HEK293 (cell line): ENCODE measurements at regions not wholly inside any gene's neighbourhood (a gene's known extent, or its start where the extent isn't known, plus 50 kb on each side); places are given as distances from the start of the nearest gene placed in this dataset.

ENCODE experiments used
- CTCF ChIA-PET: fragments of 350-600 bp; formaldehyde crosslinking; extraction: SDS; loops from one replicate; lab custom pipeline; 2021; ENCODE audit warnings: antibody characterized with exemption; lab: Yijun Ruan, JAX
- POLR2A ChIA-PET: fragments of 300-600 bp; formaldehyde crosslinking; extraction: SDS; loops from one replicate; lab custom pipeline; 2020; ENCODE audit warnings: antibody characterized with exemption, inconsistent platforms; lab: Yijun Ruan, JAX
- H3K27ac ChIP-seq: fragments of 200-500 bp; sonication (Bioruptor generic); 2 replicates; pipeline ENCODE4 v1.5.1; 2014; ENCODE audit warnings: low read depth, low read length, control low read depth, inconsistent platforms; ENCODE audit errors: extremely low read depth
- H3K36me3 ChIP-seq, 2 experiments: fragments of 200-500 bp in 1 of 2; sonication (Bioruptor generic) in 1 of 2; 1 replicate in 1 of 2; 2 replicates in 1 of 2; pipeline ENCODE4 v1.5.1; 2014 to 2017; ENCODE audit warnings: inconsistent platforms in 2 of 2, low read length in 2 of 2; ENCODE audit not compliant: control insufficient read depth in 2 of 2, insufficient read depth in 1 of 2
- H3K4me1 ChIP-seq: fragments of 200-500 bp; sonication (Bioruptor generic); 2 replicates; pipeline ENCODE4 v1.5.1; 2014; ENCODE audit warnings: mild to moderate bottlenecking, low read length, inconsistent platforms; ENCODE audit not compliant: control insufficient read depth, insufficient read depth
- H3K4me3 ChIP-seq: 2 replicates; pipeline ENCODE4 v1.5.1; 2011; ENCODE audit warnings: low read depth, mild to moderate bottlenecking, control low read depth, low read length, moderate library complexity
- H3K9me3 ChIP-seq: fragments of 200-500 bp; sonication (Bioruptor generic); 2 replicates; pipeline ENCODE4 v1.5.1; 2014; ENCODE audit warnings: low read depth, low read length, inconsistent platforms; ENCODE audit not compliant: control insufficient read depth, insufficient read depth
- BCL11A ChIP-seq: fragments of 450-650 bp; formaldehyde crosslinking; IDR thresholded peaks from 2 replicates; pipeline ENCODE4 v1.5.1; 2016; ENCODE audit warnings: low read depth, missing biosample characterization, missing genetic modification characterization
- GLI4 ChIP-seq: fragments of 450-650 bp; formaldehyde crosslinking; IDR thresholded peaks from 2 replicates; pipeline ENCODE4 v1.5.1; 2016; ENCODE audit warnings: missing biosample characterization, missing genetic modification characterization
- HOXD13 ChIP-seq: sonication (generic); formaldehyde crosslinking; IDR thresholded peaks from 2 replicates; pipeline ENCODE4 v1.8.0; 2022; ENCODE audit warnings: missing genetic modification reagents, borderline replicate concordance
- SCRT1 ChIP-seq: fragments of 450-650 bp; formaldehyde crosslinking; IDR thresholded peaks from 2 replicates; pipeline ENCODE4 v1.5.1; 2016; ENCODE audit warnings: missing biosample characterization, missing genetic modification characterization, borderline replicate concordance
- SETDB1 ChIP-seq: IDR thresholded peaks from one replicate; pipeline ENCODE4 v1.6.1; 2017; ENCODE audit warnings: mild to moderate bottlenecking, low read length, moderate library complexity, mixed read lengths; ENCODE audit not compliant: insufficient read length
- TRIM28 ChIP-seq: IDR thresholded peaks from 2 replicates; pipeline ENCODE4 v1.6.1; 2011; ENCODE audit warnings: low read length, control low read depth, borderline replicate concordance
- ZBTB1 ChIP-seq: fragments of 450-650 bp; formaldehyde crosslinking; IDR thresholded peaks from 2 replicates; pipeline ENCODE4 v1.5.1; 2016; ENCODE audit warnings: missing biosample characterization, missing genetic modification characterization
- ZIC2 ChIP-seq: fragments of 450-650 bp; formaldehyde crosslinking; IDR thresholded peaks from 2 replicates; pipeline ENCODE4 v1.5.1; 2016; ENCODE audit warnings: missing biosample characterization, missing genetic modification characterization
- ZNF140 ChIP-seq: fragments of 450-650 bp; formaldehyde crosslinking; IDR thresholded peaks from 2 replicates; pipeline ENCODE4 v1.5.1; 2016; ENCODE audit warnings: missing biosample characterization, missing genetic modification characterization
- ZNF2 ChIP-seq: fragments of 450-650 bp; formaldehyde crosslinking; IDR thresholded peaks from 2 replicates; pipeline ENCODE4 v1.5.1; 2016; ENCODE audit warnings: missing biosample characterization, missing genetic modification characterization
- ZNF529 ChIP-seq: fragments of 450-650 bp; formaldehyde crosslinking; IDR thresholded peaks from 2 replicates; pipeline ENCODE4 v1.5.1; 2017; ENCODE audit warnings: missing genetic modification characterization, missing biosample characterization; ENCODE audit not compliant: insufficient replicate concordance
- ZNF585B ChIP-seq: fragments of 450-650 bp; formaldehyde crosslinking; IDR thresholded peaks from 2 replicates; pipeline ENCODE4 v1.5.1; 2016; ENCODE audit warnings: missing biosample characterization, missing genetic modification characterization
- ZNF623 ChIP-seq: fragments of 450-650 bp; formaldehyde crosslinking; IDR thresholded peaks from 2 replicates; pipeline ENCODE4 v1.5.1; 2016; ENCODE audit warnings: missing biosample characterization, missing genetic modification characterization
- ZNF843 ChIP-seq: fragments of 450-650 bp; formaldehyde crosslinking; IDR thresholded peaks from 2 replicates; pipeline ENCODE4 v1.5.1; 2016; ENCODE audit warnings: missing biosample characterization, missing genetic modification characterization
- TF ChIP-seq, protein P1 (sequence below): fragments of 450-650 bp; formaldehyde crosslinking; conservative IDR thresholded peaks from 2 replicates; pipeline ENCODE4 v1.5.1; 2016; ENCODE audit warnings: low read depth, missing biosample characterization, missing genetic modification characterization
- TF ChIP-seq, protein P2 (sequence below): fragments of 450-650 bp; formaldehyde crosslinking; conservative IDR thresholded peaks from 2 replicates; pipeline ENCODE4 v1.5.1; 2016; ENCODE audit warnings: low read depth, missing biosample characterization, missing genetic modification characterization
- TF ChIP-seq, protein P3 (sequence below): fragments of 450-650 bp; formaldehyde crosslinking; IDR thresholded peaks from 2 replicates; pipeline ENCODE4 v1.5.1; 2017; ENCODE audit warnings: missing biosample characterization, missing genetic modification characterization
- TF ChIP-seq, protein P4 (sequence below): fragments of 450-650 bp; formaldehyde crosslinking; IDR thresholded peaks from 2 replicates; pipeline ENCODE4 v1.5.1; 2017; ENCODE audit warnings: missing biosample characterization, missing genetic modification characterization

DNA sequence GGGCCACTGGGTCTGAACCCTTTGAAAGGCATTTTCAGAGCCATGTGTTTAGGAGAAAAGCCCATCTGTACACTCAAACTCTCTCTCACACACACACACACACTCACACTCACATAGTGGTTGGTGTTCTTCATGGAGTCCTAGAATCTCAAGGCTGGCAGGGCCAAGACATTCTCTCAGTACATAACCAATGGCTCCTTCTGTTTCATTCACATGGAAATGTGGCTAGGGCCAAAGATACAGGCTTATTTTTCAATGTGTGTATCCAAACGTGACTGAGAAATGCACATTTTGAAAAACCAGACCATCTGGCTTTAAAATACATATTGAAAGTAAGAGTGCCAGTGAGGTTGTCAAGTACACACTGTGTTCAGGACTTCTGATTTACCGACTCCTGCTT, 59.0 kb upstream of the SALL1 start:
- Histone ChIP-seq H3K4me3 (no peak overlapping the region), H3K9me3 (no peaks in the 10 kb centered on the region), H3K27ac (no peak overlapping the region), H3K36me3 (no peaks in the 10 kb centered on the region)
- TF ChIP-seq, protein P1, sequence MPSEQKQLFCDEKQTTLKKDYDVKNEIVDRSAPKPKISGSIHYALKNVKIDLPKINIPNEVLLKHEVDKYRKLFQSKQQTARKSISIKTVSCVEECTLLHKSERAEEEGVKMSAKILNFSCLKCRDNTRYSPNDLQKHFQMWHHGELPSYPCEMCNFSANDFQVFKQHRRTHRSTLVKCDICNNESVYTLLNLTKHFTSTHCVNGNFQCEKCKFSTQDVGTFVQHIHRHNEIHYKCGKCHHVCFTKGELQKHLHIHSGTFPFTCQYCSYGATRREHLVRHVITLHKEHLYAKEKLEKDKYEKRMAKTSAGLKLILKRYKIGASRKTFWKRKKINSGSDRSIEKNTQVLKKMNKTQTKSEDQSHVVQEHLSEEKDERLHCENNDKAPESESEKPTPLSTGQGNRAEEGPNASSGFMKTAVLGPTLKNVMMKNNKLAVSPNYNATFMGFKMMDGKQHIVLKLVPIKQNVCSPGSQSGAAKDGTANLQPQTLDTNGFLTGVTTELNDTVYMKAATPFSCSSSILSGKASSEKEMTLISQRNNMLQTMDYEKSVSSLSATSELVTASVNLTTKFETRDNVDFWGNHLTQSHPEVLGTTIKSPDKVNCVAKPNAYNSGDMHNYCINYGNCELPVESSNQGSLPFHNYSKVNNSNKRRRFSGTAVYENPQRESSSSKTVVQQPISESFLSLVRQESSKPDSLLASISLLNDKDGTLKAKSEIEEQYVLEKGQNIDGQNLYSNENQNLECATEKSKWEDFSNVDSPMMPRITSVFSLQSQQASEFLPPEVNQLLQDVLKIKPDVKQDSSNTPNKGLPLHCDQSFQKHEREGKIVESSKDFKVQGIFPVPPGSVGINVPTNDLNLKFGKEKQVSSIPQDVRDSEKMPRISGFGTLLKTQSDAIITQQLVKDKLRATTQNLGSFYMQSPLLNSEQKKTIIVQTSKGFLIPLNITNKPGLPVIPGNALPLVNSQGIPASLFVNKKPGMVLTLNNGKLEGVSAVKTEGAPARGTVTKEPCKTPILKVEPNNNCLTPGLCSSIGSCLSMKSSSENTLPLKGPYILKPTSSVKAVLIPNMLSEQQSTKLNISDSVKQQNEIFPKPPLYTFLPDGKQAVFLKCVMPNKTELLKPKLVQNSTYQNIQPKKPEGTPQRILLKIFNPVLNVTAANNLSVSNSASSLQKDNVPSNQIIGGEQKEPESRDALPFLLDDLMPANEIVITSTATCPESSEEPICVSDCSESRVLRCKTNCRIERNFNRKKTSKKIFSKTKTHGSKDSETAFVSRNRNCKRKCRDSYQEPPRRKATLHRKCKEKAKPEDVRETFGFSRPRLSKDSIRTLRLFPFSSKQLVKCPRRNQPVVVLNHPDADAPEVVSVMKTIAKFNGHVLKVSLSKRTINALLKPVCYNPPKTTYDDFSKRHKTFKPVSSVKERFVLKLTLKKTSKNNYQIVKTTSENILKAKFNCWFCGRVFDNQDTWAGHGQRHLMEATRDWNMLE (tag by site-specific recombination) = no peak
- no peak for TF ChIP-seq GLI4 (tag by site-specific recombination)
- TF ChIP-seq, all 188 proteins: peak for 0
- ChIA-PET POLR2A (no interaction called here), CTCF (no interaction called here)
- no peaks in the 10 kb centered on the region for H3K4me1 ChIP-seq

DNA sequence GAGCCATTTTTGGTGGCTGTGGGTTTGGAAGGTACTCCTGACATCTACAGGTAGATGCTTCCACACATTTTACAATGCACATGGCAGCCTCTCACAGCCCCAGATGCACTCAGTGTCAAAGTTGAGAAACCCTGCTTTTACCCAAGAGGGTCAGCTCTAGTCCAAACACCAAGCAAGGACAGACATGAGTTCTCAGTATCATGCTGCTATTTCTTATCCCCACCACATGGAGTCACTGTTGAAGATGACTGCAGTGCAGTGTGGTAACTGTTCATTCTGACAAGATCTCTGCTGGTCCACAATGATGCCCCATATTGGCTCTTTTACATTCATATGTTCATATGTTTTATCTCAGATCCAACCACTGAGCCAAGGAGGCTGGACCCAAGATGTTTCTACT, 50.5 kb upstream of the SALL1 start:
- no peaks in the 10 kb centered on the region for H3K9me3 ChIP-seq
- H3K36me3 ChIP-seq = no peaks in the 10 kb centered on the region
- CTCF ChIA-PET = interaction anchor here (0.6 kb wide), 1 partner anchor 696 kb away, joined by 3 read pairs; no protein-coding TSS in a partner anchor
- TF ChIP-seq ZNF529 (no peak), BCL11A (tag by site-specific recombination) (no peak), SETDB1 (peak; percentile 18), ZNF585B (no peak), ZNF2 (0 out of 2 replicates have a peak, but pooled peaks have one; percentile 39), SCRT1 (no peak), ZNF140 (tag by site-specific recombination) (no peak), ZIC2 (no peak), ZBTB1 (tag by site-specific recombination) (no peak), ZNF623 (tag by site-specific recombination) (no peak), TRIM28 (peak; percentile 31; the same call in 1 of the 2 replicates), HOXD13 (CRISPR knock-in tag) (no peak), ZNF843 (tag by site-specific recombination) (no peak)
- TF ChIP-seq, protein P2, sequence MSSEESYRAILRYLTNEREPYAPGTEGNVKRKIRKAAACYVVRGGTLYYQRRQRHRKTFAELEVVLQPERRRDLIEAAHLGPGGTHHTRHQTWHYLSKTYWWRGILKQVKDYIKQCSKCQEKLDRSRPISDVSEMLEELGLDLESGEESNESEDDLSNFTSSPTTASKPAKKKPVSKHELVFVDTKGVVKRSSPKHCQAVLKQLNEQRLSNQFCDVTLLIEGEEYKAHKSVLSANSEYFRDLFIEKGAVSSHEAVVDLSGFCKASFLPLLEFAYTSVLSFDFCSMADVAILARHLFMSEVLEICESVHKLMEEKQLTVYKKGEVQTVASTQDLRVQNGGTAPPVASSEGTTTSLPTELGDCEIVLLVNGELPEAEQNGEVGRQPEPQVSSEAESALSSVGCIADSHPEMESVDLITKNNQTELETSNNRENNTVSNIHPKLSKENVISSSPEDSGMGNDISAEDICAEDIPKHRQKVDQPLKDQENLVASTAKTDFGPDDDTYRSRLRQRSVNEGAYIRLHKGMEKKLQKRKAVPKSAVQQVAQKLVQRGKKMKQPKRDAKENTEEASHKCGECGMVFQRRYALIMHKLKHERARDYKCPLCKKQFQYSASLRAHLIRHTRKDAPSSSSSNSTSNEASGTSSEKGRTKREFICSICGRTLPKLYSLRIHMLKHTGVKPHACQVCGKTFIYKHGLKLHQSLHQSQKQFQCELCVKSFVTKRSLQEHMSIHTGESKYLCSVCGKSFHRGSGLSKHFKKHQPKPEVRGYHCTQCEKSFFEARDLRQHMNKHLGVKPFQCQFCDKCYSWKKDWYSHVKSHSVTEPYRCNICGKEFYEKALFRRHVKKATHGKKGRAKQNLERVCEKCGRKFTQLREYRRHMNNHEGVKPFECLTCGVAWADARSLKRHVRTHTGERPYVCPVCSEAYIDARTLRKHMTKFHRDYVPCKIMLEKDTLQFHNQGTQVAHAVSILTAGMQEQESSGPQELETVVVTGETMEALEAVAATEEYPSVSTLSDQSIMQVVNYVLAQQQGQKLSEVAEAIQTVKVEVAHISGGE (tag by site-specific recombination) = no peak
- TF ChIP-seq, protein P3, sequence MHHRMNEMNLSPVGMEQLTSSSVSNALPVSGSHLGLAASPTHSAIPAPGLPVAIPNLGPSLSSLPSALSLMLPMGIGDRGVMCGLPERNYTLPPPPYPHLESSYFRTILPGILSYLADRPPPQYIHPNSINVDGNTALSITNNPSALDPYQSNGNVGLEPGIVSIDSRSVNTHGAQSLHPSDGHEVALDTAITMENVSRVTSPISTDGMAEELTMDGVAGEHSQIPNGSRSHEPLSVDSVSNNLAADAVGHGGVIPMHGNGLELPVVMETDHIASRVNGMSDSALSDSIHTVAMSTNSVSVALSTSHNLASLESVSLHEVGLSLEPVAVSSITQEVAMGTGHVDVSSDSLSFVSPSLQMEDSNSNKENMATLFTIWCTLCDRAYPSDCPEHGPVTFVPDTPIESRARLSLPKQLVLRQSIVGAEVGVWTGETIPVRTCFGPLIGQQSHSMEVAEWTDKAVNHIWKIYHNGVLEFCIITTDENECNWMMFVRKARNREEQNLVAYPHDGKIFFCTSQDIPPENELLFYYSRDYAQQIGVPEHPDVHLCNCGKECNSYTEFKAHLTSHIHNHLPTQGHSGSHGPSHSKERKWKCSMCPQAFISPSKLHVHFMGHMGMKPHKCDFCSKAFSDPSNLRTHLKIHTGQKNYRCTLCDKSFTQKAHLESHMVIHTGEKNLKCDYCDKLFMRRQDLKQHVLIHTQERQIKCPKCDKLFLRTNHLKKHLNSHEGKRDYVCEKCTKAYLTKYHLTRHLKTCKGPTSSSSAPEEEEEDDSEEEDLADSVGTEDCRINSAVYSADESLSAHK (tag by site-specific recombination) = no peak
- TF ChIP-seq, protein P4, sequence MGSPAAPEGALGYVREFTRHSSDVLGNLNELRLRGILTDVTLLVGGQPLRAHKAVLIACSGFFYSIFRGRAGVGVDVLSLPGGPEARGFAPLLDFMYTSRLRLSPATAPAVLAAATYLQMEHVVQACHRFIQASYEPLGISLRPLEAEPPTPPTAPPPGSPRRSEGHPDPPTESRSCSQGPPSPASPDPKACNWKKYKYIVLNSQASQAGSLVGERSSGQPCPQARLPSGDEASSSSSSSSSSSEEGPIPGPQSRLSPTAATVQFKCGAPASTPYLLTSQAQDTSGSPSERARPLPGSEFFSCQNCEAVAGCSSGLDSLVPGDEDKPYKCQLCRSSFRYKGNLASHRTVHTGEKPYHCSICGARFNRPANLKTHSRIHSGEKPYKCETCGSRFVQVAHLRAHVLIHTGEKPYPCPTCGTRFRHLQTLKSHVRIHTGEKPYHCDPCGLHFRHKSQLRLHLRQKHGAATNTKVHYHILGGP (tag by site-specific recombination) = no peak
- TF ChIP-seq, all 188 proteins: peak for 3
- POLR2A ChIA-PET = no interaction called here
- Histone ChIP-seq H3K4me3 (no peak overlapping the region), H3K27ac (no peak overlapping the region), H3K4me1 (no peaks in the 10 kb centered on the region)
